SH-SY5Y (cell line): ENCODE measurements at regions not wholly inside any gene's neighbourhood (a gene's known extent, or its start where the extent isn't known, plus 50 kb on each side); places are given as distances from the start of the nearest gene placed in this dataset.

ENCODE experiments used
- GATA2 ChIP-seq: IDR thresholded peaks from 2 replicates; pipeline ENCODE4 v1.6.1; 2011; ENCODE audit warnings: mild to moderate bottlenecking, low read depth, low read length
- GATA3 ChIP-seq: IDR thresholded peaks from 2 replicates; pipeline ENCODE4 v1.6.1; 2011; ENCODE audit warnings: low read depth, mild to moderate bottlenecking, low read length, moderate library complexity

GRCh38 chr4:161260819-161261218 lies 903.0 kb downstream of the FSTL5 start:
- TF ChIP-seq GATA2 (no peak), GATA3 (no peak)
